ENCODE measurements at regions not wholly inside any gene's neighbourhood (a gene's known extent, or its start where the extent isn't known, plus 50 kb on each side); places are given as distances from the start of the nearest gene placed in this dataset.

DNA sequence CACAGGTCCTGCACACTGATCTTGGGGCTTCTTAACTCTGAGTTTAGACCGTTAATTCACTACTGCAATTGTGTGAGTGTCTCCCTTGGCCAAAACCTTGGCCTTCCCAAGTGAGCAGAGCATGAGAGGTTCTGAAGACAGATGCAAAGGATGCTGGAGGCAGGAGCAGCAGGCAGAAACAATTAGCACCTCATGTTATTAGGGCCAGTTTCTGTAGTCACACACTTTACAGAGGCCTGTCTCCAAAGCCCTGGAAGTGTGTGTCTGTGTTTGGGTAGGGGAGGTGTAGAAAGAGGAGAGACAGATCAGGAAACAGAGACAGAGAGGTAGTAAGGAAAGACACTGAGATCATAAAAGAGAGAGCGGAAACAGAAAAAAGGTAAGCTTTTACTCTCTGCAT, 533.8 kb downstream of the TMEM182 start:
- H2BK5ac ChIP-seq (ENCODE audit: low read depth, low read length), result no peak overlapping the region; the same call in 1 of the 2 replicates
- H3K79me2 ChIP-seq (ENCODE audit: control insufficient read depth in 1 of 2, insufficient read depth in 2 of 2, low read length in 2 of 2), result no peaks in the 10 kb centered on the region
- H3K79me1 ChIP-seq (ENCODE audit: low read depth, low read length), result no peaks in the 10 kb centered on the region
- H3K27ac ChIP-seq (ENCODE audit: low read depth, low read length), result no peak overlapping the region
- no peak overlapping the region for H4K8ac ChIP-seq (ENCODE audit: extremely low read depth, insufficient read depth, low read length)
- H2BK15ac ChIP-seq (ENCODE audit: low read length), result no peak overlapping the region
- H3K4me3 ChIP-seq (ENCODE audit: extremely low read depth in 1 of 4, insufficient read depth in 2 of 4, low read depth in 3 of 4, low read length in 4 of 4), result no peak overlapping the region
- H3K4me1 ChIP-seq (replicated peaks in 1 of 4; ENCODE audit: control insufficient read depth in 3 of 4, insufficient read depth in 4 of 4, low read length in 3 of 4), result peaks cover 3 to 7% (median 6%) of the 10 kb centered on the region in 4 experiments; a peak in 6 of 7 replicates
- no peaks in the 10 kb centered on the region for H4K20me1 ChIP-seq (replicated peaks in 1 of 2; ENCODE audit: control insufficient read depth in 1 of 2, insufficient read depth in 2 of 2, low read length in 2 of 2)
- H3K9ac ChIP-seq (replicated peaks in 1 of 4; ENCODE audit: extremely low read depth in 1 of 4, low read depth in 3 of 4, low read length in 3 of 4), result no peak overlapping the region
- TF ChIP-seq SIX5 (IDR thresholded peaks at IDR 0.05; ENCODE audit: low read depth, low read length) (no peak), TEAD4 (IDR thresholded peaks at IDR 0.05; ENCODE audit: low read depth, low read length) (no peak), BACH1 (IDR thresholded peaks at IDR 0.05; ENCODE audit: low read length) (no peak), HDAC6 (IDR thresholded peaks at IDR 0.05; ENCODE audit: low read depth, low read length) (no peak), RBBP5 (IDR thresholded peaks at IDR 0.05; ENCODE audit: borderline replicate concordance, low read depth, low read length) (no peak), CHD2 (IDR thresholded peaks at IDR 0.05; ENCODE audit: low read length) (no peak), NANOG (IDR thresholded peaks at IDR 0.05; ENCODE audit: insufficient read depth, low read depth, low read length, poor library complexity, severe bottlenecking) (no peak)
- H3K56ac ChIP-seq (replicated peaks; ENCODE audit: insufficient read length, low read depth, low read length), result no peak overlapping the region
- DNase-seq (ENCODE audit: low read depth in 1 of 2, low spot score in 2 of 2) (no peak), FAIRE-seq (no peak)
- no peak overlapping the region for H2BK20ac ChIP-seq (ENCODE audit: low read length)
- no peaks in the 10 kb centered on the region for H3K9me3 ChIP-seq (ENCODE audit: insufficient read depth in 2 of 2, low read depth in 1 of 2, low read length in 1 of 2)
- peak overlapping the region; percentile 36 for H2AFZ ChIP-seq (ENCODE audit: low read length)
- WGBS, 2 experiments (ENCODE audit: extremely low coverage in 1 of 2, insufficient coverage in 1 of 2, insufficient read length in 1 of 2, insufficient replicate concordance in 2 of 2, low coverage in 1 of 2, low lambda C conversion rate in 2 of 2, missing lambda C conversion rate in 1 of 2), result 81% methylated on average over 2 of the region's 2 CpGs; no CpG with 5 or more reads in 1 of the 2 experiments
- no peaks in the 10 kb centered on the region; the same call in none of the 2 replicates for H3K23me2 ChIP-seq (ENCODE audit: low read depth, low read length)
- H4K91ac ChIP-seq (replicated peaks; ENCODE audit: insufficient read length, low read length), result no peak overlapping the region
- H3K18ac ChIP-seq (ENCODE audit: extremely low read depth, low read length), result no peak overlapping the region
- no peaks in the 10 kb centered on the region for H3K36me3 ChIP-seq (ENCODE audit: control insufficient read depth in 2 of 4, insufficient read depth in 4 of 4, low read length in 3 of 4)
- H4K5ac ChIP-seq (ENCODE audit: insufficient read length, low read depth, low read length), result no peak overlapping the region
- ChIA-PET CTCF (ENCODE audit: partially characterized antibody) (interaction anchor here (1.4 to 1.8 kb wide), 2 partner anchors 11 to 14 kb away, joined by 3 to 4 read pairs; no protein-coding TSS in a partner anchor), POLR2A (ENCODE audit: partially characterized antibody) (no interaction called here)
- H3K27me3 ChIP-seq (replicated peaks in 1 of 4; ENCODE audit: control insufficient read depth in 3 of 4, extremely low read depth in 1 of 4, insufficient read depth in 3 of 4, low read length in 3 of 4), result no peaks in the 10 kb centered on the region; a peak in 1 of 7 replicates
- H3K23ac ChIP-seq (ENCODE audit: insufficient read length), result no peak overlapping the region
- no peak overlapping the region for H2BK12ac ChIP-seq (ENCODE audit: low read depth, low read length)
- no peak overlapping the region for H3K4me2 ChIP-seq (ENCODE audit: insufficient read depth in 1 of 2, low read depth in 2 of 2, low read length in 2 of 2)
- H3K14ac ChIP-seq (ENCODE audit: insufficient read length), result no peak overlapping the region
- no peak overlapping the region for H2BK120ac ChIP-seq (replicated peaks; ENCODE audit: low read depth, low read length)
- H3K4ac ChIP-seq (replicated peaks; ENCODE audit: insufficient read length, low read depth, low read length), result no peak overlapping the region
- no peak overlapping the region for H2AK5ac ChIP-seq (ENCODE audit: low read depth, low read length)
